SK-N-SH treated with all-trans-retinoic acid at 6 μM for 48 hours (cell line): ENCODE measurements at regions not wholly inside any gene's neighbourhood (a gene's known extent, or its start where the extent isn't known, plus 50 kb on each side); places are given as distances from the start of the nearest gene placed in this dataset.

Experiments used
- ISL1 ChIP-seq: fragments of 250-450 bp; sonication (Bioruptor Pico); IDR thresholded peaks from 2 replicates; pipeline ENCODE4 v2.1.2; 2022; ENCODE audit warnings: mild to moderate bottlenecking, moderate library complexity
- RARB ChIP-seq: fragments of 250-450 bp; sonication (Bioruptor Pico); IDR thresholded peaks from 2 replicates; pipeline ENCODE4 v1.8.0; 2021; ENCODE audit warnings: mild to moderate bottlenecking, moderate library complexity
- ZFP30 ChIP-seq: fragments of 450-650 bp; formaldehyde crosslinking; IDR thresholded peaks from 2 replicates; pipeline ENCODE4 v1.5.0; 2022; ENCODE audit warnings: mild to moderate bottlenecking, moderate library complexity
- TF ChIP-seq, protein P1 (sequence below): fragments of 250-450 bp; sonication (Bioruptor Pico); IDR thresholded peaks from 2 replicates; pipeline ENCODE4 v1.5.1; 2021; ENCODE audit warnings: mild to moderate bottlenecking, moderate library complexity
- TF ChIP-seq, protein P2 (sequence below): fragments of 250-450 bp; sonication (Bioruptor Pico); IDR thresholded peaks from 2 replicates; pipeline ENCODE4 v1.5.0; 2020; ENCODE audit warnings: mild to moderate bottlenecking, moderate library complexity

DNA sequence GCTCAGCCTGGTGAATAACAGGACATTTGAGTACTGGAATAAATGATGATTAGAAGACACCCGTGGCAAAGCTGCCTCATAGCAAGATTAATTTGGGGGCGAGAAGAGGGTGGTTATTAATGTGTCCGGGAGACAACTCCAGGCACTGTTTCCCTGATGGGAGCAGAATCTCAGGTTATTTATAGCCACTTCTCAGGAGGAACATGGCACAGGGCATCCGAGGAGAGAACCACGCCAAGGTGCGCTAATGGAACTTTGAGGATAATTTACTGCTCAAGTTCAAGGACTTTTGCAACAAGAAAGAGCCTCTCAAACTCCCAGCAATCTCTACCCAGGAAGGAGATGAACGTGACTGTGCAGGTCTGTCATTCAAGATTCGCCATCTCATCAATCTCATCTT lies 362.5 kb upstream of the ERCC4 start:
- TF ChIP-seq RARB (CRISPR knock-in tag), result no peak
- TF ChIP-seq ZFP30, result no peak
- TF ChIP-seq, protein P1, sequence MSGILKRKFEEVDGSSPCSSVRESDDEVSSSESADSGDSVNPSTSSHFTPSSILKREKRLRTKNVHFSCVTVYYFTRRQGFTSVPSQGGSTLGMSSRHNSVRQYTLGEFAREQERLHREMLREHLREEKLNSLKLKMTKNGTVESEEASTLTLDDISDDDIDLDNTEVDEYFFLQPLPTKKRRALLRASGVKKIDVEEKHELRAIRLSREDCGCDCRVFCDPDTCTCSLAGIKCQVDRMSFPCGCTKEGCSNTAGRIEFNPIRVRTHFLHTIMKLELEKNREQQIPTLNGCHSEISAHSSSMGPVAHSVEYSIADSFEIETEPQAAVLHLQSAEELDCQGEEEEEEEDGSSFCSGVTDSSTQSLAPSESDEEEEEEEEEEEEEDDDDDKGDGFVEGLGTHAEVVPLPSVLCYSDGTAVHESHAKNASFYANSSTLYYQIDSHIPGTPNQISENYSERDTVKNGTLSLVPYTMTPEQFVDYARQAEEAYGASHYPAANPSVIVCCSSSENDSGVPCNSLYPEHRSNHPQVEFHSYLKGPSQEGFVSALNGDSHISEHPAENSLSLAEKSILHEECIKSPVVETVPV (CRISPR knock-in tag), result no peak
- TF ChIP-seq, protein P2, sequence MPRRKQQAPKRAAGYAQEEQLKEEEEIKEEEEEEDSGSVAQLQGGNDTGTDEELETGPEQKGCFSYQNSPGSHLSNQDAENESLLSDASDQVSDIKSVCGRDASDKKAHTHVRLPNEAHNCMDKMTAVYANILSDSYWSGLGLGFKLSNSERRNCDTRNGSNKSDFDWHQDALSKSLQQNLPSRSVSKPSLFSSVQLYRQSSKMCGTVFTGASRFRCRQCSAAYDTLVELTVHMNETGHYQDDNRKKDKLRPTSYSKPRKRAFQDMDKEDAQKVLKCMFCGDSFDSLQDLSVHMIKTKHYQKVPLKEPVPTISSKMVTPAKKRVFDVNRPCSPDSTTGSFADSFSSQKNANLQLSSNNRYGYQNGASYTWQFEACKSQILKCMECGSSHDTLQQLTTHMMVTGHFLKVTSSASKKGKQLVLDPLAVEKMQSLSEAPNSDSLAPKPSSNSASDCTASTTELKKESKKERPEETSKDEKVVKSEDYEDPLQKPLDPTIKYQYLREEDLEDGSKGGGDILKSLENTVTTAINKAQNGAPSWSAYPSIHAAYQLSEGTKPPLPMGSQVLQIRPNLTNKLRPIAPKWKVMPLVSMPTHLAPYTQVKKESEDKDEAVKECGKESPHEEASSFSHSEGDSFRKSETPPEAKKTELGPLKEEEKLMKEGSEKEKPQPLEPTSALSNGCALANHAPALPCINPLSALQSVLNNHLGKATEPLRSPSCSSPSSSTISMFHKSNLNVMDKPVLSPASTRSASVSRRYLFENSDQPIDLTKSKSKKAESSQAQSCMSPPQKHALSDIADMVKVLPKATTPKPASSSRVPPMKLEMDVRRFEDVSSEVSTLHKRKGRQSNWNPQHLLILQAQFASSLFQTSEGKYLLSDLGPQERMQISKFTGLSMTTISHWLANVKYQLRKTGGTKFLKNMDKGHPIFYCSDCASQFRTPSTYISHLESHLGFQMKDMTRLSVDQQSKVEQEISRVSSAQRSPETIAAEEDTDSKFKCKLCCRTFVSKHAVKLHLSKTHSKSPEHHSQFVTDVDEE, result no peak
- no peak for TF ChIP-seq ISL1 (CRISPR knock-in tag)
